ENCODE measurements at regions not wholly inside any gene's neighbourhood (a gene's known extent, or its start where the extent isn't known, plus 50 kb on each side); places are given as distances from the start of the nearest gene placed in this dataset.
"Not testable (repeated sequence)": the region's sequence is repeated elsewhere in the genome, so short reads cannot be mapped to it uniquely, and the experiment has no call there.

- Histone ChIP-seq H3K4me3 (ENCODE audit: low read length in 2 of 2) (no peak overlapping the region), H3K27ac (ENCODE audit: low read length) (no peak overlapping the region), H3K9ac (ENCODE audit: low read length in 2 of 2) (no peak overlapping the region), H3K4me1 (ENCODE audit: control insufficient read depth, insufficient read depth, low read length) (no peaks in the 10 kb centered on the region), H3K27me3 (ENCODE audit: control insufficient read depth in 1 of 2, insufficient read depth in 2 of 2, low read length in 2 of 2) (peaks cover 0 to 2% of the 10 kb centered on the region in 2 donors), H3K36me3 (ENCODE audit: control insufficient read depth in 2 of 2, insufficient read depth in 2 of 2, low read length in 2 of 2) (no peaks in the 10 kb centered on the region), H3K9me3 (ENCODE audit: control insufficient read depth in 2 of 2, low read length in 2 of 2) (peaks cover 2 to 10% of the 10 kb centered on the region in 2 donors)
Measured at GRCh38 chr15:70513819-70514218, 249.5 kb downstream of the UACA start.

- H3K27me3 ChIP-seq (ENCODE audit: control insufficient read depth in 1 of 2, insufficient read depth in 2 of 2, low read length in 2 of 2): no peaks in the 10 kb centered on the region
- H3K36me3 ChIP-seq (ENCODE audit: control insufficient read depth in 2 of 2, insufficient read depth in 2 of 2, low read length in 2 of 2): no peaks in the 10 kb centered on the region
- H3K4me3 ChIP-seq (ENCODE audit: low read length in 2 of 2): no peak overlapping the region
- no peak overlapping the region for H3K9ac ChIP-seq (ENCODE audit: low read length in 2 of 2)
- no peaks in the 10 kb centered on the region for H3K4me1 ChIP-seq (ENCODE audit: control insufficient read depth, insufficient read depth, low read length)
- peaks cover 2 to 10% of the 10 kb centered on the region in 2 donors for H3K9me3 ChIP-seq (ENCODE audit: control insufficient read depth in 2 of 2, low read length in 2 of 2)
- no peak overlapping the region for H3K27ac ChIP-seq (ENCODE audit: low read length)
Measured at GRCh38 chr15:70512772-70513362, 250.5 kb downstream of the UACA start.

- not testable (repeated sequence) for H3K4me3 ChIP-seq (ENCODE audit: low read length in 2 of 2); H3K36me3 ChIP-seq (ENCODE audit: control insufficient read depth in 2 of 2, insufficient read depth in 2 of 2, low read length in 2 of 2); H3K9ac ChIP-seq (ENCODE audit: low read length in 2 of 2); H3K4me1 ChIP-seq (ENCODE audit: control insufficient read depth, insufficient read depth, low read length); H3K27ac ChIP-seq (ENCODE audit: low read length); H3K27me3 ChIP-seq (ENCODE audit: control insufficient read depth in 1 of 2, insufficient read depth in 2 of 2, low read length in 2 of 2)
- peaks cover 2 to 10% of the 10 kb centered on the region in 2 donors for H3K9me3 ChIP-seq (ENCODE audit: control insufficient read depth in 2 of 2, low read length in 2 of 2)
Measured at GRCh38 chr15:70511972-70512587, 251.3 kb downstream of the UACA start.

GRCh38 chr15:70510433-70510832 lies 252.9 kb downstream of the UACA start:
- Histone ChIP-seq H3K27ac (ENCODE audit: low read length) (no peak overlapping the region), H3K4me3 (ENCODE audit: low read length in 2 of 2) (no peak overlapping the region), H3K4me1 (ENCODE audit: control insufficient read depth, insufficient read depth, low read length) (peaks cover 8% of the 10 kb centered on the region)

GRCh38 chr15:70509731-70510143 lies 253.6 kb downstream of the UACA start:
- peaks cover 13% of the 10 kb centered on the region for H3K4me1 ChIP-seq (ENCODE audit: control insufficient read depth, insufficient read depth, low read length)
- H3K9ac ChIP-seq (ENCODE audit: low read length in 2 of 2): no peak overlapping the region
- H3K9me3 ChIP-seq (ENCODE audit: control insufficient read depth in 2 of 2, low read length in 2 of 2): peaks cover 2 to 10% of the 10 kb centered on the region in 2 donors
- no peak overlapping the region for H3K4me3 ChIP-seq (ENCODE audit: low read length in 2 of 2)
- H3K27ac ChIP-seq (ENCODE audit: low read length): no peak overlapping the region
- H3K27me3 ChIP-seq (ENCODE audit: control insufficient read depth in 1 of 2, insufficient read depth in 2 of 2, low read length in 2 of 2): no peaks in the 10 kb centered on the region
- H3K36me3 ChIP-seq (ENCODE audit: control insufficient read depth in 2 of 2, insufficient read depth in 2 of 2, low read length in 2 of 2): no peaks in the 10 kb centered on the region

More at GRCh38 chr15:70510433-70510832, 252.9 kb downstream of the UACA start:
- Histone ChIP-seq H3K9me3 (ENCODE audit: control insufficient read depth in 2 of 2, low read length in 2 of 2) (peaks cover 2 to 10% of the 10 kb centered on the region in 2 donors), H3K27me3 (ENCODE audit: control insufficient read depth in 1 of 2, insufficient read depth in 2 of 2, low read length in 2 of 2) (no peaks in the 10 kb centered on the region), H3K9ac (ENCODE audit: low read length in 2 of 2) (no peak overlapping the region), H3K36me3 (ENCODE audit: control insufficient read depth in 2 of 2, insufficient read depth in 2 of 2, low read length in 2 of 2) (no peaks in the 10 kb centered on the region)

- Histone ChIP-seq H3K4me1 (ENCODE audit: control insufficient read depth, insufficient read depth, low read length) (peaks cover 16% of the 10 kb centered on the region), H3K27me3 (ENCODE audit: control insufficient read depth in 1 of 2, insufficient read depth in 2 of 2, low read length in 2 of 2) (no peaks in the 10 kb centered on the region), H3K9me3 (ENCODE audit: control insufficient read depth in 2 of 2, low read length in 2 of 2) (peaks cover 2 to 10% of the 10 kb centered on the region in 2 donors), H3K4me3 (ENCODE audit: low read length in 2 of 2) (no peak overlapping the region), H3K36me3 (ENCODE audit: control insufficient read depth in 2 of 2, insufficient read depth in 2 of 2, low read length in 2 of 2) (no peaks in the 10 kb centered on the region), H3K9ac (ENCODE audit: low read length in 2 of 2) (no peak overlapping the region), H3K27ac (ENCODE audit: low read length) (no peak overlapping the region)
Measured at GRCh38 chr15:70509282-70509662, 254.1 kb downstream of the UACA start.

GRCh38 chr15:70508561-70509281 lies 254.6 kb downstream of the UACA start:
- H3K9ac ChIP-seq (ENCODE audit: low read length in 2 of 2): no peak overlapping the region
- peaks cover 20% of the 10 kb centered on the region for H3K4me1 ChIP-seq (ENCODE audit: control insufficient read depth, insufficient read depth, low read length)
- no peaks in the 10 kb centered on the region for H3K27me3 ChIP-seq (ENCODE audit: control insufficient read depth in 1 of 2, insufficient read depth in 2 of 2, low read length in 2 of 2)
- no peak overlapping the region for H3K4me3 ChIP-seq (ENCODE audit: low read length in 2 of 2)
- H3K36me3 ChIP-seq (ENCODE audit: control insufficient read depth in 2 of 2, insufficient read depth in 2 of 2, low read length in 2 of 2): no peaks in the 10 kb centered on the region
- peaks cover 2 to 10% of the 10 kb centered on the region in 2 donors for H3K9me3 ChIP-seq (ENCODE audit: control insufficient read depth in 2 of 2, low read length in 2 of 2)
- H3K27ac ChIP-seq (ENCODE audit: low read length): no peak overlapping the region

- Histone ChIP-seq H3K9me3 (ENCODE audit: control insufficient read depth in 2 of 2, low read length in 2 of 2) (peaks cover 2 to 10% of the 10 kb centered on the region in 2 donors), H3K9ac (ENCODE audit: low read length in 2 of 2) (no peak overlapping the region), H3K27me3 (ENCODE audit: control insufficient read depth in 1 of 2, insufficient read depth in 2 of 2, low read length in 2 of 2) (no peaks in the 10 kb centered on the region), H3K36me3 (ENCODE audit: control insufficient read depth in 2 of 2, insufficient read depth in 2 of 2, low read length in 2 of 2) (no peaks in the 10 kb centered on the region), H3K4me1 (ENCODE audit: control insufficient read depth, insufficient read depth, low read length) (peaks cover 20% of the 10 kb centered on the region), H3K27ac (ENCODE audit: low read length) (no peak overlapping the region), H3K4me3 (ENCODE audit: low read length in 2 of 2) (no peak overlapping the region)
Measured at GRCh38 chr15:70507772-70508371, 255.5 kb downstream of the UACA start.

- no peak overlapping the region for H3K27ac ChIP-seq (ENCODE audit: low read length)
- H3K4me1 ChIP-seq (ENCODE audit: control insufficient read depth, insufficient read depth, low read length): peaks cover 20% of the 10 kb centered on the region
- H3K9me3 ChIP-seq (ENCODE audit: control insufficient read depth in 2 of 2, low read length in 2 of 2): peaks cover 2 to 10% of the 10 kb centered on the region in 2 donors
- H3K27me3 ChIP-seq (ENCODE audit: control insufficient read depth in 1 of 2, insufficient read depth in 2 of 2, low read length in 2 of 2): no peaks in the 10 kb centered on the region
- no peaks in the 10 kb centered on the region for H3K36me3 ChIP-seq (ENCODE audit: control insufficient read depth in 2 of 2, insufficient read depth in 2 of 2, low read length in 2 of 2)
- H3K9ac ChIP-seq (ENCODE audit: low read length in 2 of 2): no peak overlapping the region
- H3K4me3 ChIP-seq (ENCODE audit: low read length in 2 of 2): no peak overlapping the region
Measured at GRCh38 chr15:70505936-70506912, 257.1 kb downstream of the UACA start.

- Histone ChIP-seq H3K4me3 (ENCODE audit: low read length in 2 of 2) (no peak overlapping the region), H3K36me3 (ENCODE audit: control insufficient read depth in 2 of 2, insufficient read depth in 2 of 2, low read length in 2 of 2) (no peaks in the 10 kb centered on the region), H3K27ac (ENCODE audit: low read length) (no peak overlapping the region), H3K27me3 (ENCODE audit: control insufficient read depth in 1 of 2, insufficient read depth in 2 of 2, low read length in 2 of 2) (no peaks in the 10 kb centered on the region), H3K9ac (ENCODE audit: low read length in 2 of 2) (no peak overlapping the region), H3K9me3 (ENCODE audit: control insufficient read depth in 2 of 2, low read length in 2 of 2) (peaks cover 2 to 10% of the 10 kb centered on the region in 2 donors), H3K4me1 (ENCODE audit: control insufficient read depth, insufficient read depth, low read length) (peaks cover 20% of the 10 kb centered on the region)
Measured at GRCh38 chr15:70505411-70505919, 257.9 kb downstream of the UACA start.
